IMR-90 (cell line): ENCODE measurements at regions not wholly inside any gene's neighbourhood (a gene's known extent, or its start where the extent isn't known, plus 50 kb on each side); places are given as distances from the start of the nearest gene placed in this dataset.

Experiments
- ATAC-seq: fragments of 200-7000 bp; cut with Tn5 transposase; 2 replicates; pipeline ENCODE4 v1.9.1; 2020; ENCODE audit warnings: low read depth, mild to moderate bottlenecking, moderate library complexity
- BruUV-seq: library from RNA; stranded (reverse); fragments of 400-500 nt; replicated peaks from 2 replicates; lab custom pipeline; 2021; lab: Mats Ljungman, UMichigan
- CTCF ChIA-PET: fragments of 300-600 bp; formaldehyde crosslinking; extraction: SDS; loops from one replicate; lab custom pipeline; 2021; ENCODE audit warnings: antibody characterized with exemption; lab: Yijun Ruan, JAX
- POLR2A ChIA-PET: fragments of 300-600 bp; sonication (Branson Sonifier 250); formaldehyde crosslinking; loops from one replicate; lab custom pipeline; 2022; ENCODE audit warnings: antibody characterized with exemption; ENCODE audit not compliant: unreplicated experiment; lab: Charles Lee
- DNase-seq: peaks from one replicate; pipeline ENCODE4 v3.0.0; 2013
- H2AFZ ChIP-seq: replicated peaks from 2 replicates; pipeline ENCODE3; 2013; ENCODE audit warnings: low read length, mild to moderate bottlenecking; ENCODE audit not compliant: poor library complexity
- H2AK5ac ChIP-seq: 2 replicates; pipeline ENCODE4 v1.6.1; 2013; ENCODE audit warnings: low read depth, low read length, inconsistent platforms
- H2AK9ac ChIP-seq: replicated peaks from 2 replicates; pipeline ENCODE3; 2013; ENCODE audit warnings: mild to moderate bottlenecking, low read depth, low read length, moderate library complexity; ENCODE audit not compliant: poor library complexity
- H2BK120ac ChIP-seq: 2 replicates; pipeline ENCODE4 v1.6.1; 2013; ENCODE audit warnings: low read depth, low read length, inconsistent platforms
- H2BK15ac ChIP-seq: 3 replicates; pipeline ENCODE4 v1.6.1; 2013; ENCODE audit warnings: low read depth, low read length, inconsistent platforms
- H2BK20ac ChIP-seq: 2 replicates; pipeline ENCODE4 v1.6.1; 2013; ENCODE audit warnings: low read depth, mild to moderate bottlenecking, inconsistent platforms, low read length, moderate library complexity
- H2BK5ac ChIP-seq: 2 replicates; pipeline ENCODE4 v1.6.1; 2013; ENCODE audit warnings: mild to moderate bottlenecking, low read depth, low read length, inconsistent platforms; ENCODE audit not compliant: poor library complexity, severe bottlenecking
- H3K14ac ChIP-seq: replicated peaks from 2 replicates; pipeline ENCODE4 v1.6.1; 2013; ENCODE audit warnings: low read depth, low read length, inconsistent platforms
- H3K18ac ChIP-seq: 2 replicates; pipeline ENCODE4 v1.6.1; 2013; ENCODE audit warnings: low read depth, low read length, control low read depth
- H3K23ac ChIP-seq: 2 replicates; pipeline ENCODE4 v1.6.1; 2013; ENCODE audit warnings: low read depth, low read length, inconsistent platforms
- H3K27ac ChIP-seq: 2 replicates; pipeline ENCODE4 v1.5.1; 2013; ENCODE audit warnings: mild to moderate bottlenecking, control low read depth, low read length; ENCODE audit not compliant: insufficient read depth
- H3K27me3 ChIP-seq: 2 replicates; pipeline ENCODE4 v1.6.1; 2013; ENCODE audit warnings: low read length; ENCODE audit not compliant: control insufficient read depth, insufficient read depth
- H3K36me3 ChIP-seq: 2 replicates; pipeline ENCODE4 v1.6.1; 2013; ENCODE audit warnings: low read length, mixed read lengths; ENCODE audit not compliant: control insufficient read depth, insufficient read depth
- H3K4ac ChIP-seq: 2 replicates; pipeline ENCODE4 v1.6.1; 2013; ENCODE audit warnings: low read depth, low read length, inconsistent platforms
- H3K4me1 ChIP-seq: 2 replicates; pipeline ENCODE4 v1.6.1; 2013; ENCODE audit warnings: low read length, mixed read lengths; ENCODE audit not compliant: control insufficient read depth, insufficient read depth
- H3K4me2 ChIP-seq: 2 replicates; pipeline ENCODE4 v1.6.1; 2013; ENCODE audit warnings: low read depth, mild to moderate bottlenecking, control low read depth, low read length, moderate library complexity
- H3K4me3 ChIP-seq: 2 replicates; pipeline ENCODE4 v1.5.1; 2013; ENCODE audit warnings: low read depth, mild to moderate bottlenecking, control low read depth, low read length, moderate library complexity; ENCODE audit not compliant: insufficient read depth
- H3K56ac ChIP-seq: 2 replicates; pipeline ENCODE4 v1.6.1; 2013; ENCODE audit warnings: low read length, inconsistent platforms; ENCODE audit not compliant: insufficient read depth; ENCODE audit errors: extremely low read depth
- H3K79me1 ChIP-seq, 2 experiments: 2 replicates each; pipeline ENCODE4 v1.6.1; 2013; ENCODE audit warnings: low read length in 2 of 2, inconsistent platforms in 1 of 2, low read depth in 1 of 2
- H3K9ac ChIP-seq: 2 replicates; pipeline ENCODE4 v1.6.1; 2013; ENCODE audit warnings: low read depth, low read length, control low read depth
- H3K9me1 ChIP-seq: 2 replicates; pipeline ENCODE4 v1.6.1; 2013; ENCODE audit warnings: low read length, inconsistent platforms; ENCODE audit not compliant: insufficient read depth
- H3K9me3 ChIP-seq: 2 replicates; pipeline ENCODE4 v1.6.1; 2013; ENCODE audit warnings: low read length; ENCODE audit not compliant: control insufficient read depth, insufficient read depth
- H4K20me1 ChIP-seq: 2 replicates; pipeline ENCODE4 v1.6.1; 2013; ENCODE audit warnings: low read length, inconsistent platforms; ENCODE audit not compliant: insufficient read depth
- H4K5ac ChIP-seq: 2 replicates; pipeline ENCODE4 v1.6.1; 2013; ENCODE audit warnings: mild to moderate bottlenecking, low read depth, low read length, control low read depth
- H4K8ac ChIP-seq, 2 experiments: 2 replicates each; pipeline ENCODE4 v1.6.1; 2013; ENCODE audit warnings: low read depth in 2 of 2, low read length in 2 of 2, control low read depth in 1 of 2, inconsistent platforms in 1 of 2
- H4K91ac ChIP-seq: 2 replicates; pipeline ENCODE4 v1.6.1; 2013; ENCODE audit warnings: low read depth, low read length, inconsistent platforms; ENCODE audit not compliant: insufficient read depth
- BHLHE40 ChIP-seq: fragments of 150-350 bp; IDR thresholded peaks from 2 replicates; pipeline ENCODE4 v1.6.1; 2016; ENCODE audit warnings: mild to moderate bottlenecking, low read depth, low read length
- CEBPB ChIP-seq: IDR thresholded peaks from 2 replicates; pipeline ENCODE4 v1.6.1; 2012; ENCODE audit warnings: low read depth, low read length, improper control_type of control experiment
- CHD1 ChIP-seq: IDR thresholded peaks from 2 replicates; pipeline ENCODE4 v1.6.1; 2012; ENCODE audit warnings: low read depth, low read length, improper control_type of control experiment
- CTCF ChIP-seq: conservative IDR thresholded peaks from 2 replicates; pipeline ENCODE4 v1.5.1; 2012; ENCODE audit warnings: mild to moderate bottlenecking, low read depth, low read length, improper control_type of control experiment
- ELK1 ChIP-seq: fragments of 150-350 bp; IDR thresholded peaks from 2 replicates; pipeline ENCODE4 v1.6.1; 2016; ENCODE audit warnings: low read depth, mild to moderate bottlenecking, low read length, moderate library complexity, borderline replicate concordance
- FOS ChIP-seq: fragments of 150-350 bp; IDR thresholded peaks from 2 replicates; pipeline ENCODE4 v1.6.1; 2016; ENCODE audit warnings: low read depth, low read length
- MAFK ChIP-seq: IDR thresholded peaks from 2 replicates; pipeline ENCODE4 v1.6.1; 2012; ENCODE audit warnings: low read depth, low read length, improper control_type of control experiment
- MAZ ChIP-seq: IDR thresholded peaks from 2 replicates; pipeline ENCODE4 v1.6.1; 2012; ENCODE audit warnings: low read depth, mild to moderate bottlenecking, low read length, improper control_type of control experiment, moderate library complexity, borderline replicate concordance
- MXI1 ChIP-seq: IDR thresholded peaks from 2 replicates; pipeline ENCODE4 v1.6.1; 2012; ENCODE audit warnings: low read depth, mild to moderate bottlenecking, low read length, moderate library complexity, borderline replicate concordance
- NFE2L2 ChIP-seq: fragments of 150-350 bp; IDR thresholded peaks from 2 replicates; pipeline ENCODE4 v1.6.1; 2016; ENCODE audit warnings: low read depth, mild to moderate bottlenecking, low read length
- POLR2A ChIP-seq: IDR thresholded peaks from 2 replicates; pipeline ENCODE4 v1.6.1; 2012; ENCODE audit warnings: mild to moderate bottlenecking, low read depth, low read length
- RAD21 ChIP-seq: IDR thresholded peaks from 2 replicates; pipeline ENCODE4 v1.6.1; 2012; ENCODE audit warnings: low read length, improper control_type of control experiment
- RCOR1 ChIP-seq: IDR thresholded peaks from 2 replicates; pipeline ENCODE4 v1.6.1; 2012; ENCODE audit warnings: mild to moderate bottlenecking, low read length, improper control_type of control experiment; ENCODE audit not compliant: insufficient replicate concordance
- RFX5 ChIP-seq: IDR thresholded peaks from 2 replicates; pipeline ENCODE4 v1.8.0; 2012; ENCODE audit warnings: low read depth, mild to moderate bottlenecking, low read length, moderate library complexity
- SMC3 ChIP-seq: fragments of 150-350 bp; IDR thresholded peaks from 2 replicates; pipeline ENCODE4 v1.6.1; 2016; ENCODE audit warnings: low read depth, mild to moderate bottlenecking, antibody characterized with exemption, low read length, moderate library complexity
- USF2 ChIP-seq: fragments of 150-350 bp; IDR thresholded peaks from 2 replicates; pipeline ENCODE4 v1.6.1; 2017; ENCODE audit warnings: mild to moderate bottlenecking, antibody characterized with exemption, low read length, low read depth
- WGBS, 2 experiments: methylation state at CpG; one replicate each; pipeline versions ENCODE4 v1.1.5 to v1.1.7; 2013; ENCODE audit warnings: missing lambda C conversion rate in 2 of 2; ENCODE audit not compliant: insufficient read length in 1 of 2; ENCODE audit errors: extremely low coverage in 2 of 2; 5-methylcytosine and 5-hydroxymethylcytosine counted together
- dilution Hi-C: fragments of 300-500 bp; cut with HindIII; formaldehyde crosslinking; loops from one replicate; pipeline ENCODE4 v1.14.3; 2018; ENCODE audit warnings: low sequenced_read_pairs; ENCODE audit not compliant: unreplicated experiment
- in situ Hi-C: fragments of 300-500 bp; cut with MboI; formaldehyde crosslinking; loops from 3 replicates; pipeline ENCODE4 v1.14.3; 2019; ENCODE audit warnings: low sequenced_read_pairs, inconsistent platforms, mixed read lengths
- intact Hi-C: fragments of 100-400 bp; cut with micrococcal nuclease; formaldehyde crosslinking; loops from 2 replicates; pipeline ENCODE4 v1.10.0; 2022

- Histone ChIP-seq H4K5ac (no peak overlapping the region), H4K91ac (no peak overlapping the region), H2AK9ac (no peak overlapping the region), H2BK20ac (no peak overlapping the region), H2AFZ (no peak overlapping the region), H3K79me1 (no peaks in the 10 kb centered on the region), H3K18ac (no peak overlapping the region), H3K27me3 (no peaks in the 10 kb centered on the region), H3K36me3 (no peaks in the 10 kb centered on the region), H3K56ac (no peak overlapping the region), H3K9ac (no peak overlapping the region), H3K9me1 (no peaks in the 10 kb centered on the region), H2BK15ac (no peak overlapping the region), H3K9me3 (peaks cover 16% of the 10 kb centered on the region), H3K14ac (no peak overlapping the region), H3K27ac (no peak overlapping the region), H4K20me1 (no peaks in the 10 kb centered on the region), H2BK5ac (no peak overlapping the region), H3K4me1 (no peaks in the 10 kb centered on the region), H3K23ac (no peak overlapping the region), H4K8ac (no peak overlapping the region), H3K4me3 (no peak overlapping the region), H2BK120ac (no peak overlapping the region), H3K4me2 (no peak overlapping the region), H2AK5ac (no peak overlapping the region), H3K4ac (no peak overlapping the region)
- BruUV-seq = no TSS peak
- ChIA-PET CTCF (no interaction called here), POLR2A (no interaction called here)
- TF ChIP-seq BHLHE40 (no peak), RFX5 (no peak), SMC3 (no peak), USF2 (no peak), ELK1 (no peak), CTCF (no peak), MXI1 (no peak), CEBPB (no peak), FOS (no peak), POLR2A (no peak), NFE2L2 (no peak), RCOR1 (no peak), CHD1 (no peak), MAZ (no peak), RAD21 (no peak), MAFK (no peak)
- DNase-seq = no peak
- no peak for ATAC-seq
- intact Hi-C loops = no loop called here
- dilution Hi-C loops = no loop called here
- 66% methylated on average over 3 of the region's 7 CpGs; no CpG with 5 or more reads in 1 of the 2 experiments for WGBS, 2 experiments
- in situ Hi-C loops = no loop called here
Measured at GRCh38 chr6:67345946-67346345, 1289.1 kb upstream of the ADGRB3 start.
